ENCODE measurements at regions not wholly inside any gene's neighbourhood (a gene's known extent, or its start where the extent isn't known, plus 50 kb on each side); places are given as distances from the start of the nearest gene placed in this dataset.

DNA sequence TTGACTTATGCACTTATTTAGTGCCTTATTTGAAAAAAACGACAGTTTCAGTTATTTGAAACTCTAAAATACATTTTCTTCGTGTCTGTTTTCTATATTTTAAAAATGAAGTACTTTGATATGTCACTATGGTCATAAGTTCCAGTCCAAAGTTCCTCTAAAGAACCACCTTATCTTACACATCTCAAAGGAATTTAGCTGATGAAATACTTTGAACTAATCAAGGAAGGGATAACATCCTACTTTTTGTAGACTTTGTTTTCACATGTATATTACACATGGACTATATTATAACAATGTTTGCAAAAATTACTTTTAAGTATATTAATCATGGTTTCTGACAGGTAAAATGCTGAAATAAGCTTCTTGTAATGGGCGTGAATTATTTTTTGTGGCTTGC, 265.8 kb upstream of the ZNF717 start:
- TF ChIP-seq, protein P1, sequence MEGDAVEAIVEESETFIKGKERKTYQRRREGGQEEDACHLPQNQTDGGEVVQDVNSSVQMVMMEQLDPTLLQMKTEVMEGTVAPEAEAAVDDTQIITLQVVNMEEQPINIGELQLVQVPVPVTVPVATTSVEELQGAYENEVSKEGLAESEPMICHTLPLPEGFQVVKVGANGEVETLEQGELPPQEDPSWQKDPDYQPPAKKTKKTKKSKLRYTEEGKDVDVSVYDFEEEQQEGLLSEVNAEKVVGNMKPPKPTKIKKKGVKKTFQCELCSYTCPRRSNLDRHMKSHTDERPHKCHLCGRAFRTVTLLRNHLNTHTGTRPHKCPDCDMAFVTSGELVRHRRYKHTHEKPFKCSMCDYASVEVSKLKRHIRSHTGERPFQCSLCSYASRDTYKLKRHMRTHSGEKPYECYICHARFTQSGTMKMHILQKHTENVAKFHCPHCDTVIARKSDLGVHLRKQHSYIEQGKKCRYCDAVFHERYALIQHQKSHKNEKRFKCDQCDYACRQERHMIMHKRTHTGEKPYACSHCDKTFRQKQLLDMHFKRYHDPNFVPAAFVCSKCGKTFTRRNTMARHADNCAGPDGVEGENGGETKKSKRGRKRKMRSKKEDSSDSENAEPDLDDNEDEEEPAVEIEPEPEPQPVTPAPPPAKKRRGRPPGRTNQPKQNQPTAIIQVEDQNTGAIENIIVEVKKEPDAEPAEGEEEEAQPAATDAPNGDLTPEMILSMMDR (IDR thresholded peaks at IDR 0.05) = no peak
- no peak for TF ChIP-seq POLR2A (IDR thresholded peaks at IDR 0.05)

Measured in testis (tissue), 2 donors.